Dendritic cell treated with granulocyte-macrophage colony-stimulating factor and Interleukin-4, amounts not matched to agents 40 ng/mL and 50 ng/mL, for 4 days (primary cell): ENCODE measurements at regions not wholly inside any gene's neighbourhood (a gene's known extent, or its start where the extent isn't known, plus 50 kb on each side); places are given as distances from the start of the nearest gene placed in this dataset.
"Not testable (repeated sequence)": the region's sequence is repeated elsewhere in the genome, so short reads cannot be mapped to it uniquely, and the experiment has no call there.

Experiments used
- H3K27ac Mint-ChIP-seq: one replicate; pipeline ENCODE4 v1.8.0; 2022; ENCODE audit warnings: mild to moderate bottlenecking, mixed read lengths
- H3K27me3 Mint-ChIP-seq: one replicate; pipeline ENCODE4 v1.8.0; 2022; ENCODE audit warnings: mild to moderate bottlenecking, mixed read lengths
- H3K36me3 Mint-ChIP-seq: one replicate; pipeline ENCODE4 v1.8.0; 2022; ENCODE audit warnings: low read depth, mixed read lengths
- H3K4me1 Mint-ChIP-seq: one replicate; pipeline ENCODE4 v1.8.0; 2022; ENCODE audit warnings: low read depth, mixed read lengths
- H3K4me3 Mint-ChIP-seq: one replicate; pipeline ENCODE4 v1.8.0; 2022; ENCODE audit warnings: mild to moderate bottlenecking, moderate library complexity, mixed read lengths
- H3K9me3 Mint-ChIP-seq: one replicate; pipeline ENCODE4 v1.8.0; 2022; ENCODE audit warnings: mixed read lengths
- intact Hi-C: fragments of 100-400 bp; cut with micrococcal nuclease; formaldehyde crosslinking; loops from one replicate; pipeline ENCODE4 v1.15.0; 2022

DNA sequence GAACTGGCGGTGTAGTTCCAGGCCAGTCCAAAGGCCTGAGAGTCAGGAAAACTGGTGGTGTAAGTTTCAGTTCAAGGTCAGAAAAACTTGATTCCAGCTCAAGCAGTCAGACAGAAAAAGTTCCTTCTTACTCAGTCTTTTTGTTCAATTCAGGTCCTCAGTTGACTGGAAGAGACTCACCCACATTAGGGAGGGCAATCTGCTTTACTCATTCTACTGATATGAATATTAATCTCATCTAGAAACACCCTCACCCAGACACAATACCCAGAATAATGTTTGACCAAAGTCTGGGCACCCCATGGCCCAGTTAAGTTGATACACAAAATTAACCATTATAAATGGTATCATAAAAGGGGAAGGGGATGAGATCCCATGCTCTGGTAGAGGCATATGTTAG is 50.1 kb upstream of the LTA4H start:
- Mint-ChIP-seq H3K27me3 (peaks cover 4% of the 10 kb centered on the region), H3K27ac (no peak overlapping the region), H3K4me1 (no peaks in the 10 kb centered on the region), H3K9me3 (peaks cover 31% of the 10 kb centered on the region), H3K4me3 (no peak overlapping the region), H3K36me3 (no peaks in the 10 kb centered on the region)
- intact Hi-C loops: no loop called here

- H3K27me3 Mint-ChIP-seq, H3K36me3 Mint-ChIP-seq, H3K27ac Mint-ChIP-seq, intact Hi-C loops, H3K4me3 Mint-ChIP-seq, H3K4me1 Mint-ChIP-seq: not testable (repeated sequence)
- peaks cover 31% of the 10 kb centered on the region for H3K9me3 Mint-ChIP-seq
These were observed 50.8 kb upstream of the LTA4H start for GRCh38 chr12:96086190-96086589.

- Mint-ChIP-seq H3K9me3 (peaks cover 28% of the 10 kb centered on the region), H3K4me1 (peaks cover 18% of the 10 kb centered on the region), H3K27me3 (no peaks in the 10 kb centered on the region), H3K36me3 (no peaks in the 10 kb centered on the region), H3K4me3 (no peak overlapping the region), H3K27ac (no peak overlapping the region)
- intact Hi-C loops: no loop called here
These were observed 56.4 kb upstream of the LTA4H start for GRCh38 chr12:96091833-96092232.

- Mint-ChIP-seq H3K4me1 (peaks cover 18% of the 10 kb centered on the region), H3K27ac (no peak overlapping the region), H3K4me3 (no peak overlapping the region), H3K9me3 (peaks cover 19% of the 10 kb centered on the region), H3K36me3 (no peaks in the 10 kb centered on the region), H3K27me3 (no peaks in the 10 kb centered on the region)
- intact Hi-C loops: no loop called here
These were observed 58.3 kb upstream of the LTA4H start for GRCh38 chr12:96093543-96094196.

- Mint-ChIP-seq H3K36me3 (no peaks in the 10 kb centered on the region), H3K27me3 (no peaks in the 10 kb centered on the region), H3K9me3 (peaks cover 17% of the 10 kb centered on the region), H3K27ac (no peak overlapping the region), H3K4me1 (peaks cover 18% of the 10 kb centered on the region), H3K4me3 (no peak overlapping the region)
- intact Hi-C loops: no loop called here
These were observed 58.8 kb upstream of the LTA4H start for GRCh38 chr12:96094201-96094600.

- H3K4me1 Mint-ChIP-seq: peaks cover 30% of the 10 kb centered on the region
- H3K36me3 Mint-ChIP-seq: no peaks in the 10 kb centered on the region
- H3K9me3 Mint-ChIP-seq: no peaks in the 10 kb centered on the region
- H3K27me3 Mint-ChIP-seq: no peaks in the 10 kb centered on the region
- no peak overlapping the region for H3K4me3 Mint-ChIP-seq
- intact Hi-C loops: no loop called here
- no peak overlapping the region for H3K27ac Mint-ChIP-seq
These were observed 63.2 kb upstream of the LTA4H start for GRCh38 chr12:96098631-96099030.

- H3K27ac Mint-ChIP-seq: no peak overlapping the region
- peaks cover 27% of the 10 kb centered on the region for H3K4me1 Mint-ChIP-seq
- intact Hi-C loops: no loop called here
- H3K9me3 Mint-ChIP-seq: no peaks in the 10 kb centered on the region
- no peak overlapping the region for H3K4me3 Mint-ChIP-seq
- H3K27me3 Mint-ChIP-seq: no peaks in the 10 kb centered on the region
- no peaks in the 10 kb centered on the region for H3K36me3 Mint-ChIP-seq
These were observed 64.0 kb upstream of the LTA4H start for GRCh38 chr12:96099421-96099820.

- H3K27me3 Mint-ChIP-seq: no peaks in the 10 kb centered on the region
- no peak overlapping the region for H3K4me3 Mint-ChIP-seq
- H3K4me1 Mint-ChIP-seq: peaks cover 23% of the 10 kb centered on the region
- H3K27ac Mint-ChIP-seq: peak overlapping the region; percentile 27
- intact Hi-C loops: no loop called here
- no peaks in the 10 kb centered on the region for H3K9me3 Mint-ChIP-seq
- no peaks in the 10 kb centered on the region for H3K36me3 Mint-ChIP-seq
These were observed 64.6 kb upstream of the LTA4H start for GRCh38 chr12:96099986-96100385.

- Mint-ChIP-seq H3K36me3 (no peaks in the 10 kb centered on the region), H3K27ac (no peak overlapping the region), H3K9me3 (no peaks in the 10 kb centered on the region), H3K27me3 (no peaks in the 10 kb centered on the region), H3K4me3 (no peak overlapping the region), H3K4me1 (peaks cover 22% of the 10 kb centered on the region)
- intact Hi-C loops: no loop called here
These were observed 66.4 kb upstream of the LTA4H start for GRCh38 chr12:96101806-96102205.

GRCh38 chr12:96103067-96103644 is 67.8 kb upstream of the LTA4H start:
- Mint-ChIP-seq H3K27ac (no peak overlapping the region), H3K36me3 (no peaks in the 10 kb centered on the region), H3K4me1 (peaks cover 34% of the 10 kb centered on the region), H3K27me3 (no peaks in the 10 kb centered on the region), H3K4me3 (no peak overlapping the region), H3K9me3 (no peaks in the 10 kb centered on the region)
- intact Hi-C loops: no loop called here

DNA sequence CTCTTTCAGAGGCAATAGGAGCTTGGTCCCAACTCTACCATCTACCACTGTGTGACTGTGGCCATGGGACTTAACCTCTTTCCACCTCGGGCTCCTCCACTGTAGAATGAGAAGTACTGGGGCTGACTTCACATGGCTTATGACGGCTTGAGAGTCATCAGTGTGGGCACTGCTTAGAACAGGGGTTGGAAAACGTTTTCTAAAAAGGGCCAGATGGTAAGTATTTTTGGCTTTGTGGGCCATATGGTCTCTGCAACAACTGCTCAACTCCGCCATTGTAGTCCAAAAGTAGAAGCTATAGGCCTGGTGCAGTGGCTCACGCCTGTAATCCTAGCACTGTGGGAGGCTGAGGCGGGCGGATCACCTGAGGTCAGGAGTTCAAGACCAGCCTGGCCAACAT is 69.2 kb upstream of the LTA4H start:
- no peaks in the 10 kb centered on the region for H3K27me3 Mint-ChIP-seq
- H3K36me3 Mint-ChIP-seq: no peaks in the 10 kb centered on the region
- no peak overlapping the region for H3K27ac Mint-ChIP-seq
- no peaks in the 10 kb centered on the region for H3K9me3 Mint-ChIP-seq
- no peak overlapping the region for H3K4me3 Mint-ChIP-seq
- intact Hi-C loops: no loop called here
- peaks cover 39% of the 10 kb centered on the region for H3K4me1 Mint-ChIP-seq

- Mint-ChIP-seq H3K9me3 (no peaks in the 10 kb centered on the region), H3K27ac (no peak overlapping the region), H3K4me3 (no peak overlapping the region), H3K4me1 (peaks cover 35% of the 10 kb centered on the region), H3K36me3 (no peaks in the 10 kb centered on the region), H3K27me3 (peaks cover 4% of the 10 kb centered on the region)
- intact Hi-C loops: no loop called here
These were observed 70.8 kb upstream of the LTA4H start for GRCh38 chr12:96106137-96106536.

DNA sequence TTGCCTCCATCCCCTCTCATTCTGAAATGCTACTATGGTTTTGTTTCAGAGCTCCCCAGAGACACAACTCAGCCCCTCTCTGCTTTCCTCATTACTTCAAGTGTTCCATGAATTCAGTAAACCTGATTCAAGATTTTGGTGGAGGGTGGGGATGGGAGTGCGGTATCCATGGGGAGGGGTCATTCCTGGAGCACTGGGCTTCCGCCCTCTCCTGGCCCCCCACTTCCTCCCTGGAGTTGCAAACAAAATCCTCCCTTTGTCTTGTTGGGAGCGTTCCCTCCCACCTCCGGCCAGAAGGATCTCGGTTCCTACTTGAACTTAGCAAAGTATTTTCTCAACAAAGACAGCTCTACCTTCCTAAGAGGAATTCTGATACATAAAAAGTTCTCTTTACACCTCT is 71.8 kb upstream of the LTA4H start:
- peak overlapping the region; percentile 81 for H3K27ac Mint-ChIP-seq
- intact Hi-C loops: no loop called here

DNA sequence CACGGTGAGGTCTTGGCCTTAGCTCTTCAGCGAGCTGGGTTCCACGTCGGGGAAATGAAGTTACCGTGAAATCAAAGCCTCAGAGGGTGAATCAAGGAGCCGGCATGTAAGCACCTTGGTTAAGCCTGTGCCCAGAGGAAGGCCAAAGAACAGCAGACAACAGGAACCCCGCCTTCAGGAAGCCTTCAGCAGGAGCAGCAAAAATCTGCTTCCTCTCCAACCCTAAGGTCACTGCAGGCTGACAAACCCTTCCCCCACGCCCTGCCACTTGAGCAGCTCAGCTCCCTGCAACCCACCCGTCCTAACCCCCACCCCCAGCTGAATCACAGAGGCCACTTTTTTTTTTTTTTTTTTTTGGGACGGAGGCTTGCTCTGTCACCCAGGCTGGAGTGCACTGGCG is 72.9 kb upstream of the LTA4H start:
- Mint-ChIP-seq H3K4me3 (peak overlapping the region; percentile 57), H3K27me3 (peaks cover 11% of the 10 kb centered on the region), H3K9me3 (no peaks in the 10 kb centered on the region), H3K36me3 (no peaks in the 10 kb centered on the region), H3K4me1 (peaks cover 43% of the 10 kb centered on the region), H3K27ac (peak overlapping the region; percentile 81)
- intact Hi-C loops: no loop called here

More for the DNA sequence above, 71.8 kb upstream of the LTA4H start:
- H3K9me3 Mint-ChIP-seq: no peaks in the 10 kb centered on the region
- H3K36me3 Mint-ChIP-seq: no peaks in the 10 kb centered on the region
- peaks cover 44% of the 10 kb centered on the region for H3K4me1 Mint-ChIP-seq
- H3K27me3 Mint-ChIP-seq: peaks cover 6% of the 10 kb centered on the region
- no peak overlapping the region for H3K4me3 Mint-ChIP-seq

- intact Hi-C loops, H3K27ac Mint-ChIP-seq, H3K4me3 Mint-ChIP-seq, H3K36me3 Mint-ChIP-seq, H3K9me3 Mint-ChIP-seq: not testable (repeated sequence)
- H3K27me3 Mint-ChIP-seq: peaks cover 14% of the 10 kb centered on the region
- peaks cover 42% of the 10 kb centered on the region for H3K4me1 Mint-ChIP-seq
These were observed 73.6 kb upstream of the LTA4H start for GRCh38 chr12:96108941-96109340.
